HG02970 (cell line): ENCODE measurements at regions not wholly inside any gene's neighbourhood (a gene's known extent, or its start where the extent isn't known, plus 50 kb on each side); places are given as distances from the start of the nearest gene placed in this dataset.

ENCODE experiments used
- ATAC-seq: cut with Tn5 transposase; IDR thresholded peaks from one replicate; pipeline ENCODE4 v1.9.1; 2021; ENCODE audit warnings: mild to moderate bottlenecking, moderate library complexity, moderate number of reproducible peaks; ENCODE audit not compliant: unreplicated experiment, low FRiP score

DNA sequence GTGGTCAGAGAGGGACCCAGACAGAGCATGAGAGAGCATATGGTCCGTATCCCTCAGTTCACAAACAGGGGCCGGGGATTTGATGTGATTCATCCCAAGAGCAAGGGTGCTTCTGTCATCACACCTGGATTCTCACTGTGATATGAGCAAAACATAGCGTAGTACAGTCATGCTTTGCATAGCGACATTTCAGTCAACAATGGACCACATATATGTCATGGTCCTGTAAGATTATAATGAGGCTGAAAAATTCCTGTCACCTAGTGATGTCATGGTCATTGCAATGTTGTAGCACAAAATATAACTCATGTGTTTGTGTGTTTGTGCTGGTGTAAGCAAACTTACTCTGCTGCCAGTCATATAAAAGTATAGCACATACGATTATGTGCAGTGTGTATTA is 207.4 kb upstream of the CDH13 start:
- no peak for ATAC-seq

- no peak for ATAC-seq
These were observed 212.3 kb upstream of the CDH13 start for GRCh38 chr16:82414476-82414875.

DNA sequence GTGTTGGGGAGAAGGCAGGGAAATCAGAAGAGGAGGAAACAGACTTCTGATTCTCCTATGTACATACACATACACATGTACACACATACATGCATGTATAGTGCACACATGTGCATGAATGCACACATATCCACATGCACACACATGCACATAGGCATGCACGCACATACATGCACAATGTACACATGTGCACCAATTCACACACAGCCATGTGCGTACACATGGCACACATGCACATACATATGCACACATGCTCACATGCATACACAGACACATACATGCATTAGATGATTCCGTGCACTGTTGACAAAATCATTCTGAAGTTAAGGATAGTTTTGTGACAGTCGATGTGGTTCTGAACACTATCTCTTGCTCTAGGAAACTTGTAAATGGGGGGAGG is 214.0 kb upstream of the CDH13 start:
- ATAC-seq = no peak

DNA sequence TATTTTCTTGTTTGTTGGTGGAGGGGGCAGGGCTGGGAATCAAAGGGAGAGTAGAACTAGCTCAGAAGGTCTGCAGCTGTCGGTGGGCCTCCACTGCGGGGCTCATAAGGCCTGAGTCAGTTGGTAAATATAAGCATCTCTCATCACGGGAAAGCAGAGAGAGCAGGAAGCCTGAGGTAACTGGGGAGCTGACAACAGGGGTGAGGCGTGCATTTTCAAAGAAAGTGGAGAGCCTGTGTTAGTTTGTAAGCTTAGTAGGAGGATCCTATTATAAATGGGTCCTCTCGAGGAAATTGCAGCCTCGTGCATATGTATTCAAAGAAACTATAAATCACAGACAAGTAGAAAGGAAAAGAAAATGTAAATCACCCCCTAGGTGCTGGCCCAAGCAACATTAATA is 221.0 kb upstream of the CDH13 start:
- ATAC-seq = no peak

DNA sequence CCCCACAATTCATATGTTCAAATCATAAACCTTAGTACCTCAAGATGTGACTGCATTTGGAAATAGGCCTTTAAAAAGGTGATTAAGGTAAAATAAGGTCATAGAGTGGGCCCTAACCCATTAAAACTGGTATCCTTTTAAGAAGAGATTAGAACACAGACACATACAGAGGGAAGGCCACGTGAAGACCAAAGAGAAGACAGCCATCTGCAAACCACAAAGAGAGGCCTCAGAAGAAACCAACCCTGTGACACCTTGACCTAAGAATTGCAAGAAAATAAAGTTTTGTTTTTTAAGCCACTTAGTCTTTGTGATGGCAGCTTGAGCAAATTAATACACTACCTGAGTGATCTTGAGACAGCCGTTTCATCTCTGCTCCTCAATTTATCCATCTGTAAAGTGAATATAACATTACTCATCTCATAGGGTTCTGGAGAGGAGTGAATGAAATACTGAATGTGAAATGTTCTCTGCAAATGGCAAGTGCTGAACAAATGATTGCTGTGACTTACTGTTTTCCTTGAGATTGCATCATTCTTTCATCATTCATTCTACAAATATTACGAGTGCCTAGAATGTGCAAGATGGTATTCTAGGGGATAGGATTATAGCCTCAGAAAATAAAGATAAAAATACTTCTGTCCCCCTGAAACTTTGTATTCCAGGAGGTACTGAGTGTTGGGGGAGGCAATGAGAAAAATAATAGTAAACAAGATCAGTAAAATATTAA is 222.0 kb upstream of the CDH13 start:
- no peak for ATAC-seq

GRCh38 chr16:82402665-82403218 is 224.0 kb upstream of the CDH13 start:
- no peak for ATAC-seq

DNA sequence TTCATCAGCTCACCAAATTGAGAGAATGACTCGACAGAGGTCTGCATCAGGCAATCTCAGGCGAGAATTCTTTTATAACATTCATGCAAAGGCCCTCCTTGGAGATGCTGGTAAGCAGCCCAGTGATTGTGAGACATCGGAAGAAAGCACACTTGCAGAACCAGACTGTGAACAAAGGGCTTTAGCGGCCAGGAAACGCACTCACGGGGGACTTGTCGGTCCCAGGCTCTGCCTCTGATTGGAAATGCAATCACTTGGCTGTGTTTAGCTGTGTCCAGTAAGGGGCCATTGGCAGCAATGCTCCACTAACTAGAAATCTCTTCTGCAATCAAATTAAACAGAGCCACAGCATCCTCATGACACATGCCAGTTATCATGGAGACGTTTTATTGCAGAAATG is 226.7 kb upstream of the CDH13 start:
- ATAC-seq = no peak

DNA sequence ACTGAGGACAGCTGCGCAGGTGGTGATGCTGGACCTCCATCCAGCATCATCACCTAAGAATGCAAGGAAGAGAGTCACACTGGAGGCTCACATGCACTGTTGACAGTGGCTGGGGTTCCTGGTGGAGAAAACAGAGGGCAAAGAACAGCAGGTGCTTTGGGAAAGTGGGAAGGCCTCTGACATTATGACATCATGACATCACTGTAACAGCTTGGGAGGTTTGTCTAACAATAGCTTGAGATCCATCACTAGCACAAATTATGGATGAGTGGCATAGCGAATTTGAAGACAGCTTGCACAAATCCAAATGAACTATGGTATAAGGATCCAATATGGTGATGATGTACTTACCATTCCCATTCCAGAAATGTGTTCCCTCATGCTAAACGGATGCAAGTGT is 226.5 kb upstream of the MPHOSPH6 start:
- no peak for ATAC-seq

DNA sequence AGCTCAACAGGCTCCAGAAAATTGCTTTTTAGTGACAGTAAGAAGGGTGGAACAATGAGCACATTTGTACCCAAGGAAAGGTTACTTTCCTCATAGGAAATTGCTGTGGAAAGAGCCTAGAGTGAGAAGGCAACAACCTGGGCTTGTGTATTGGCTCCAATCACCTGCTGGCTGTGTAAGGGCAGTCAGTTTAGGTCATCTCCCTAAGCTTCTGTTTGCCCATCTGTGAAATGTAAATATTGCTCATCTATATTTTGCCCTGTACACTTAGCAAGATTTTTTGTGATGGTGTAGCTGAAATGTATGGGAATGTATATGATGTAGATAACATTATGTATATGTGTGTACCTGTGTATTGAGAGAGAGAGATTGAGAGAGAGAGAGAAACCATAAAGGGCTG is 225.2 kb upstream of the MPHOSPH6 start:
- ATAC-seq = no peak

DNA sequence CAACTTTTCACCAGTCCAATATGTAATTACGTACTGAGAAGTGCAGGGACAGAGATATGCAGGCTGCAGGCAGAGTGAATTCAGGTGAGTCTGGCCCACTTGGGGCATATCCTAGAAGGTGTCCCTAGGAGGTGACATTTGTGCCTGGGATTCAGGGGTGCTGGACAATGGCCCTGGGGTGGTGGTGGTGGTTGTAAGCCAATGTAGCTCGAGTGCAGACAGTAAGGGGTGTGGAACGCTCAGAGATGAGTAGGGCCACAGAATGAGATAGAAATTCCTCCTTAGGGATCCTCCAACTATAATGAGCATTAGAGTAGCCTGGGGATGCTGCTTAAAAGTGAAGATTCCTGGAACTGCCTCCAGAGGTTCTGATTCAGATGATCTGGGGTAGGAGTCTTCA is 221.7 kb upstream of the MPHOSPH6 start:
- no peak for ATAC-seq

DNA sequence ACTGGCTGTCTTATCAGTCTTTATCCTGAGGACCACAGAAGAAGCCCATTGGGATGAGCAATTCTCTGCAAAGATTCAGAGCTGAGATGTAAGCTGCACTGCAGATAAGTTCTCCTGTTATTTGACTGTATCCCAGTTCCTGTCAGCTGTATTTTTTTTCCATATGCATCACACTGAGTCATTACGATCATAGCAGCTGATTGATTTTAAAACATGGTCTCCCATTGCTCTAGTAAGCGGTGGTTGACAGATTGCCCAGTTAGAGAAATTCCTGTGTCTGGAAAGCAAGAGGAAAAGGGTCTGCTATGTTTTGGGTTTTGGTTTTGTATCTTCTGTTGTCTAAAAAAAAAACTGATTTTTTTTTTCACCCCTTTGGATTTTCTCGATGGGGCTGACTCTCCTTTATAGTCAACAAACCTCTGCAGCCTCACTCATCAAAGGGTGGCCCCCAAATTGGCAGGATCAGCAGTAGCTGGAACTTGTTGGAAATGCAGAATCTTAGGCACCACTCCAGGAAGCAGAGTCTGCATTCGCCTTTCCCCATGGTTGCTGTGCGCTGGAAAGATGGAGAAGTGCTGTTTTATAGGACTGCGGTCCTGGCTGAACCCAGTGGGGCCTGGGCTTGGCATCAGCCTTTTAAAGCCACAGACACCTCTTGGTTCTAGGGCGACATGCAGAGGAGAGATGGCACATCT is 220.1 kb upstream of the MPHOSPH6 start:
- ATAC-seq = no peak

DNA sequence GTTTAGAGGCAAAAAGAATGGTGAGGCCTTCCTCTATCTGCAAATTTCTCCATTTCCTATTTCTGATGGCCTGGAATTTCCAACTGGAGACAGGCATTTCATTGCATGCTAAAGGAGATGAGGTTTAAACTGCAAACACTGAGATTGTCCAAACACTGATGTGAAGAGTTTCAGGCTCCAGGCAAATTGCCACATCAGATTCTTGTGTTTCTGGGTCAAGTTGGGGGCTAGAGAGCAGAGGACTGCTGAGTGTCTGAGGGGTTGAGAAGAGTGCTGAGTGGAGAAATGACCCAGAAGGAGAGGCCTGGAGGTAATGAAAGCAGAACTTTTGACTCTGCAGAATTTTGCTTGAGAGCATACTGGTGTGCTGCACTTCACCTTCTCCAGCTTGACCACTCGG is 216.7 kb upstream of the MPHOSPH6 start:
- ATAC-seq = no peak

GRCh38 chr16:82384949-82385348 is 214.9 kb upstream of the MPHOSPH6 start:
- ATAC-seq = no peak

- ATAC-seq = no peak
These were observed 214.0 kb upstream of the MPHOSPH6 start for GRCh38 chr16:82384017-82384416.

- no peak for ATAC-seq
These were observed 212.5 kb upstream of the MPHOSPH6 start for GRCh38 chr16:82382521-82382920.

- ATAC-seq = no peak
These were observed 209.5 kb upstream of the MPHOSPH6 start for GRCh38 chr16:82379551-82379950.

GRCh38 chr16:82373976-82374375 is 204.0 kb upstream of the MPHOSPH6 start:
- ATAC-seq = no peak

DNA sequence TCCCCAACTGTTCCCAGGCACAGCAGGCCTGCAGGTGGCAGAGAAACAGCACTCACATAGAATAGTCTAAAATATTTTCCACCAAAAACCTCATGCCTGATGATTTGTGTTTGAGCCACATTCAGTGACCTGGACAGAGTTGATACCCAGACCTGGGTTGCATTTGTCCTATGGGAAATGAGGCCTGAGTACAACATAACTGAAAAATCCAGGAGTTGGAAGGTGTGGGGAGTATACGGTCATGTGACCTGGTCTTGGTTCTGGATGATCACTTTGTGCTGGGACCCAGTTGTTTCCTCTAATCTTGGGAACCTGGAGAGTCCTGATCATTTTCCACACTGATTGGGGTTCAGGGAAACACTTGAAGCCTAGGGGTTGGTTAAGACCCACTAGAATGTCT is 200.3 kb upstream of the MPHOSPH6 start:
- ATAC-seq = no peak

GRCh38 chr16:82368041-82368440 is 198.0 kb upstream of the MPHOSPH6 start:
- no peak for ATAC-seq

GRCh38 chr16:82366462-82366861 is 196.4 kb upstream of the MPHOSPH6 start:
- no peak for ATAC-seq

GRCh38 chr16:82364690-82365089 is 194.7 kb upstream of the MPHOSPH6 start:
- no peak for ATAC-seq
